ENCODE measurements at regions not wholly inside any gene's neighbourhood (a gene's known extent, or its start where the extent isn't known, plus 50 kb on each side); places are given as distances from the start of the nearest gene placed in this dataset.
"Not testable (repeated sequence)": the region's sequence is repeated elsewhere in the genome, so short reads cannot be mapped to it uniquely, and the experiment has no call there.

GRCh38 chr1:5621692-5622091 lies 370.5 kb downstream of the NPHP4 start:
- no peak for DNase-seq

- DNase-seq: no peak
Measured at GRCh38 chr1:5620997-5621396, 371.2 kb downstream of the NPHP4 start.

- no peak for DNase-seq
Measured at GRCh38 chr1:5620418-5620817, 371.8 kb downstream of the NPHP4 start.

- no peak for DNase-seq
Measured at GRCh38 chr1:5619469-5619868, 372.8 kb downstream of the NPHP4 start.

GRCh38 chr1:5617546-5617945 lies 374.7 kb downstream of the NPHP4 start:
- DNase-seq: no peak

- DNase-seq: no peak
Measured at GRCh38 chr1:5617179-5617520, 375.1 kb downstream of the NPHP4 start.

GRCh38 chr1:5616366-5617178 lies 375.7 kb downstream of the NPHP4 start:
- DNase-seq: no peak

GRCh38 chr1:5615076-5615475 lies 377.1 kb downstream of the NPHP4 start:
- DNase-seq: no peak

GRCh38 chr1:5613900-5614299 lies 378.3 kb downstream of the NPHP4 start:
- DNase-seq: no peak

- DNase-seq: no peak
Measured at GRCh38 chr1:5611851-5612250, 380.4 kb downstream of the NPHP4 start.

- no peak for DNase-seq
Measured at GRCh38 chr1:5611431-5611830, 380.8 kb downstream of the NPHP4 start.

GRCh38 chr1:5610432-5610831 lies 381.8 kb downstream of the NPHP4 start:
- DNase-seq: no peak

GRCh38 chr1:5603353-5604104 lies 388.7 kb downstream of the NPHP4 start:
- no peak for DNase-seq

GRCh38 chr1:5602718-5603117 lies 389.5 kb downstream of the NPHP4 start:
- DNase-seq: not testable (repeated sequence)

- DNase-seq: no peak
Measured at GRCh38 chr1:5601516-5601915, 390.7 kb downstream of the NPHP4 start.

GRCh38 chr1:5599541-5599940 lies 392.7 kb downstream of the NPHP4 start:
- no peak for DNase-seq

GRCh38 chr1:5598824-5599395 lies 393.3 kb downstream of the NPHP4 start:
- DNase-seq: no peak

GRCh38 chr1:5597991-5598823 lies 394.0 kb downstream of the NPHP4 start:
- DNase-seq: no peak

GRCh38 chr1:5597171-5597850 lies 394.9 kb downstream of the NPHP4 start:
- DNase-seq: no peak

GRCh38 chr1:5596651-5597050 lies 395.6 kb downstream of the NPHP4 start:
- DNase-seq: no peak

- no peak for DNase-seq
Measured at GRCh38 chr1:5595531-5596170, 396.6 kb downstream of the NPHP4 start.

All from femur (tissue), 1 donor.